ENCODE measurements at regions not wholly inside any gene's neighbourhood (a gene's known extent, or its start where the extent isn't known, plus 50 kb on each side); places are given as distances from the start of the nearest gene placed in this dataset.

- no peak for DNase-seq
- Histone ChIP-seq H3K18ac (ENCODE audit: insufficient read length, low read depth, low read length) (no peak overlapping the region), H3K23me2 (ENCODE audit: insufficient read length, low read depth, low read length, poor library complexity, severe bottlenecking) (no peaks in the 10 kb centered on the region), H3T11ph (ENCODE audit: low read length) (no peak overlapping the region), H3K27ac (ENCODE audit: insufficient read length, low read depth, low read length) (no peak overlapping the region), H2BK15ac (ENCODE audit: low read depth, low read length) (no peak overlapping the region), H2AFZ (ENCODE audit: low read length) (no peak overlapping the region), H3K9ac (ENCODE audit: extremely low read depth, insufficient read length, low read length) (no peak overlapping the region), H4K8ac (replicated peaks; ENCODE audit: insufficient read length, low read depth, low read length) (no peak overlapping the region), H2BK12ac (ENCODE audit: insufficient read length, low read depth, low read length) (no peak overlapping the region), H3K4me1 (ENCODE audit: insufficient read depth, low read length) (no peaks in the 10 kb centered on the region), H4K5ac (ENCODE audit: insufficient read length, low read depth, low read length) (no peak overlapping the region), H2BK5ac (ENCODE audit: insufficient read length, low read length) (no peak overlapping the region), H3K79me2 (ENCODE audit: insufficient read depth, low read length) (no peaks in the 10 kb centered on the region), H3K4ac (ENCODE audit: low read depth, low read length) (no peak overlapping the region), H4K20me1 (ENCODE audit: control insufficient read depth, insufficient read depth, insufficient read length) (no peaks in the 10 kb centered on the region), H2BK120ac (ENCODE audit: low read depth, low read length, poor library complexity, severe bottlenecking) (no peak overlapping the region), H3K4me2 (ENCODE audit: insufficient read depth, insufficient read length, low read length) (no peak overlapping the region), H2BK20ac (ENCODE audit: low read depth, low read length, poor library complexity, severe bottlenecking) (no peak overlapping the region), H3K23ac (ENCODE audit: insufficient read length, low read depth, low read length) (no peak overlapping the region), H3K9me3 (ENCODE audit: control insufficient read depth, low read depth, low read length) (peaks cover 11% of the 10 kb centered on the region), H3K79me1 (ENCODE audit: insufficient read depth, low read depth, low read length, poor library complexity, severe bottlenecking) (no peaks in the 10 kb centered on the region), H3K56ac (ENCODE audit: insufficient read length, low read depth, low read length) (no peak overlapping the region), H2AK5ac (ENCODE audit: insufficient read length, low read length) (no peak overlapping the region), H4K91ac (ENCODE audit: insufficient read length, low read depth, low read length) (no peak overlapping the region), H3K27me3 (ENCODE audit: insufficient read depth, low read length) (no peaks in the 10 kb centered on the region), H3K14ac (ENCODE audit: insufficient read depth, low read length) (no peak overlapping the region)
- Mint-ChIP-seq H3K27ac (no peak overlapping the region), H3K27me3 (ENCODE audit: low read depth) (peaks cover 2% of the 10 kb centered on the region; the same call in 1 of the 2 replicates), H3K9me3 (peaks cover 59 to 70% of the 10 kb centered on the region in 2 experiments), H3K36me3 (ENCODE audit: insufficient read depth in 1 of 3, low read depth in 3 of 3) (peaks cover 0 to 15% (median 4%) of the 10 kb centered on the region in 3 experiments; a peak in 5 of 7 replicates), H3K4me1 (no peaks in the 10 kb centered on the region), H3K4me3 (no peak overlapping the region)
- TF ChIP-seq CTCF (conservative IDR thresholded peaks at IDR 0.05) = no peak
- WGBS (ENCODE audit: extremely low coverage, insufficient read length, low lambda C conversion rate) = no CpG with 5 or more reads among the region's 5 CpGs
Measured at GRCh38 chrX:15087747-15088146, 182.1 kb downstream of the ASB9 start.
